ENCODE measurements at regions not wholly inside any gene's neighbourhood (a gene's known extent, or its start where the extent isn't known, plus 50 kb on each side); places are given as distances from the start of the nearest gene placed in this dataset.

DNA sequence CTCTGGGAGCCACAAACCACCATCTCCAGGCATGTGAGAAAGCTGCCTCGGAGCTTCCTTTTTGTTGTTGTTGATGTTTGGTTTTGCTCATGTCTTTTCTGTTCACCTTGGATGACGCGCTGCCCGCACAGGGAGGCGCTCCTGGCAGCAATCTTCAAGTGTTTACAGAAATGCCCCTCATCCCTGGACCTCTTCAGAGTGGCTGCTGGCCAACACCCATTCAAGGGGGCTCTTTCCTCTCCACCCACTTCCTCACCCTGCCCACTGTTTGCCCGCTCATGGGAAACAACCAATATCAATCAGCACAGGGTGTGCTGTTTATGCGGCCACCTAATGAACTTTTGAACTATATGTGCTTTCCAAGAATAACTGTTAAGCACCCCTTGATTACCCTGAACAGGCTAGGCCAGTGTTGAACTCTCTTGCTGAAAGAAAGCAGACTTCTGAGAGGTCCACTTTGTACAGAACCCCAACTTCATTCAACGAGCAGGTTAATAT, 355.1 kb upstream of the CLNK start:
- TF ChIP-seq CTCF (IDR thresholded peaks at IDR 0.05) (no peak), POLR2A (IDR thresholded peaks at IDR 0.05) (no peak)

All from adrenal gland (tissue), 5 donors.